GM18511 (cell line): ENCODE measurements at regions not wholly inside any gene's neighbourhood (a gene's known extent, or its start where the extent isn't known, plus 50 kb on each side); places are given as distances from the start of the nearest gene placed in this dataset.

Experiments
- ATAC-seq: cut with Tn5 transposase; IDR thresholded peaks from one replicate; pipeline ENCODE4 v1.9.1; 2021; ENCODE audit warnings: mild to moderate bottlenecking, moderate library complexity; ENCODE audit not compliant: unreplicated experiment

GRCh38 chr20:23186808-23187207, 100.7 kb upstream of the CD93 start:
- ATAC-seq = no peak

DNA sequence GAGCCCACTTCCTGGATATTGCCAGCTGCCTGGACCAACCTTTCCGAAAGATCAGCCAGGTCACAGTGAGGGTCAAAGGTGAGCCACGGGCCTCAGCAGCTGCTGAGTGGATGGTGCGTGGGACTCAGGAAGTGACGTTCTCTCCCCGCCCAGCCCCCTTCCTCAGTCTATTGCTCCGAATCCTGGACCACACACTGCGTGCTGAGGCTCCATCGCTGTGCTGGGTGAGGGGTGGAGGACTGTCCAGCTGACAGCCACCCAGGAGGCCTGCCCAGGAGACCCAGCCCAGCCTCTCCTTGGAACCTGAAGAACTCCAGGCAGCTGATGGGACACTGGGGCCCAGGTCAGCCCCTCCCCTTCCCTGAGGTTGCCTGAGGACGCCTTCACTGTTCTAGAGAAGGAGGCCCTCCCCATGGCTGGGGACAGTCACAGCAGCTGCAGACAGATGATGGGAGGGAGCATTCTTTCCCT, 94.4 kb upstream of the CD93 start:
- no peak for ATAC-seq

- no peak for ATAC-seq
Observed at GRCh38 chr20:23179766-23180403, 93.8 kb upstream of the CD93 start.

DNA sequence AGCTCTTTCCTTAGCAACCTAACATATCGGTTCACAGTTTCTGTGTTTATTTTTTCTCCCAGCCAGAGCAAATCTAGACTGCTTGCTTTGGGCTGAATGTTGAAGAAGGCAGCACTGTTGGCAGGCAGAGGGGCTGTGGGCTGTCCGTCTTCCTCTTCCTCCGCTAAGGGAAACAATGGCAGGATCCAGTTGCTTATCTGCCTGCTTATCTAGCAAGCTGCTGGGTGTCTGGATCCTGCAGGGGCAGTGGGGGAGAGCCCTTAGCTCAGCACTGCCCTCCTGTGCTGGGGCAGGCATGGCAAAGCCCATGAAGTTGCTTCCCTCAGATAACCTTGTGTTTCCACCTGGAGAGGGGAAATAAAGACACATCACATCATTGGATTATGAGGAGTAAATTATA, 92.7 kb upstream of the CD93 start:
- ATAC-seq = no peak

DNA sequence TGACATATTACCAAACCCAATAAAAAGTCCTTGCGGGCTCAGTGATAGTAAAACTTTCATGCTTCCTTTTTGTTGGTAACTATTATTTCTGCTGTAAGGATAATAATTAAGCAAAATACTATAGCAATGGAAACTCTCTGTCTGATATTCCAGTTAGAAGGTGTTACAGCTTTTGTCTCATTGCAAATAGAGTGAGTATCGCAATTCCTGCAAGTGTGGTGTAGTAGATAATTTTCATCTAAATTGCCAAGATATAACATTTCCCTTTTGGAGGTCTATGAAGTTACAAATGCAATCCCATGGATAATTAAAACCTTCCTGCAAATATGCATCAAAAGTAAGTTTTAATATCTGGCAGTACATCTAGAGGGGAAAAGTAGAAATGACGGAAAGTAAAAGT, 88.7 kb upstream of the CD93 start:
- no peak for ATAC-seq

DNA sequence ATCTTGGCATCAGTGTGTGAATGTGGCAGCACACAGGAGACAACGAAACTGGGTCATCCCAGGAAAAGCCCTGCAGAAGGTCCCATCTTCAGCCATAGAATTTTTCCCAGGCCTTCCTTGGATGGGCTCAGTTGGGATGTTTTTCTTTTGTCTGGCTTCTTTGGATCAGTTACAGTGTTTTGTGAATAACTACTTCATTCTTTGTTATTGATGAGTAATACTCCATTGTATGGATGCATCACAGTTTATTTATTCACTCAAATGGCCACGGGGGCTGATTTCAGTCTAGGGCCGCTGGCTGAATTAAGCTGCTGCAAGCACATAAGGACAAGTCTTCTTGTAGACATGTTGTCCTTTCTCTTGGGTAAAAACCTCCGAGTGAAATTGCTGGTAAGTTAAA, 81.3 kb upstream of the CD93 start:
- ATAC-seq = no peak

GRCh38 chr20:23166563-23166962, 80.4 kb upstream of the CD93 start:
- no peak for ATAC-seq

- no peak for ATAC-seq
Observed at GRCh38 chr20:23165964-23166363, 79.8 kb upstream of the CD93 start.

DNA sequence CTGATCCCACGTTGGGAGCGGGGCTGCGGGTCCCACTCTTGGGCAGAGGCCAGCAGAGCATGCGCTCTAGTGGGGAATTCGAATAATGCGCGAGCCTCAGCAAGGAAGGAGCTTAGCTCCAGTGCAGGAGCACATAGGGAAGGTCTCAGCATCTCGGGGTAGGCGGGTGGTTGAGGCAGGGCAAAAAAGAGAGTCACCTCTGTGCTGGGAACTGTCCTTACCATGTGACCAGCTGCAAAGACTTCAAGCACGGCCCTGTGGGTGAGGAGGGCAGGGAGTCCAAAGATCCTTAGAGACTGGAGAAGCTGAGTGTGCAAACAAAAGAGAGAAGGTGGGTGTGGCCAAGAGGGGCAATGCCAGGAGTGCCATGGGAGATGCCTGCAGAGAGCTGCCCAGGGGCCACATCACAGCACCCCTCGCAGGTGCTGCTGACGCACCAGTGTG, 79.2 kb upstream of the CD93 start:
- ATAC-seq = no peak

DNA sequence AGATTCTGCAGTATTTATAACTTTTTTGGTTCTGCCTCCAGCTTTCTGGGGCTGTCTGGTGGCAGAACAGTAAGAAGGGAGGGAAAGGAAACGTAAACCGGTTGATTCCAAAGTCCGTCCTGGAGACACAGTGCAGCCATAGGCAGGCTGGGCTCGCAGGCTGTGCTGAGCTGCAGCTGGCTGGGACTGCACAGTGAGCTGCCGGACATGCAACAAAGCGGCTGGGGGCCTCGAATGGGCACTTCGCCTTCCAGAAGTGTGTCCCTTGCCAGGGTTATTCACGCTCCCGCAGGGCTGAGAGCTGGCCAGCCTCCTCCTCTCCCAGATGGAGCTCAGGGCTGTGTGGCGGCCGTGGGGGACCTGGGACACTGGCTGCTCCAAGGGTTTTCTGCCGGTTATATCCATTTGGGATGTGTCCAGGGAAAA, 78.1 kb upstream of the CD93 start:
- no peak for ATAC-seq

DNA sequence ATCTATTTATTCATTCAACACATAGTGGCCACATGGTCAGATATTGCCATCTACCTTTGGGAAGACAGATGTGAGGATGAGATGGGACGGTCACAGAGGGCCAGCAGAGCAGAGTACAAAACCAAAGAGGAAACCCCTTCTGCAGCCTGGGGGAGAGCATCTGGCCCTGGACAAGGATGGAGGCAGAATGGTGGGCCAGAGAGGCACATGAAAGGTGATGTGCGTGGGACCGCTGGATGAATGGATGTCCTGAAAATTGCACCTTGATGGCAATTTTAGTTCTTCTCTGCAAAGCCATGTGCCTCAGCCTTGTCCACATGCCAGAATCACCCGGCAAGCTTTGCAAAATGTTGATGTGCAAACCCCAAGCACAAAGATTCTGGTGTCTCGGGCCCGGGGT, 77.4 kb upstream of the CD93 start:
- ATAC-seq = no peak

DNA sequence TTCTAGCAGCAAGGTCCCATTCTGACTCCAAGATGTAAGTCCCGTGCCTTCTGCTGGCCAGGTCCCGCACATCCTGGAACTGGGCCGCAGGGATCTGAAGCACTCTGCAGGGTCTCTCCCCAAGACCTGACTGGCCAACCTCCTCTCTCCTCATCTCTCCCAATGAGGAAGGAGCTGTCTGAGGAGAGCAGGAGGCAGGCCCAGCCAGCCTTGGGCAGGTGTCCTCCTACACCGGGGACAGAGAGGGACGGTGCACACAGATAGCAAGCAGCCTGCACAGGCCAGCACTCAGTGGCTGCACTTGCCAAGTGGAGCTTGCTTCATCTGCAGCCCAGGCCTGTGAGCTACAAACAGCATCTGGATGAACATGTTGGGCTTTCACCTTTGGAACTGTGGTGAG, 76.8 kb upstream of the CD93 start:
- ATAC-seq = no peak

GRCh38 chr20:23161968-23162696, 76.0 kb upstream of the CD93 start:
- ATAC-seq = no peak

- peak; percentile 62 for ATAC-seq
Observed at GRCh38 chr20:23161244-23161891, 75.2 kb upstream of the CD93 start.

- ATAC-seq = peak; percentile 4
Observed at GRCh38 chr20:23160536-23161243, 74.6 kb upstream of the CD93 start.

DNA sequence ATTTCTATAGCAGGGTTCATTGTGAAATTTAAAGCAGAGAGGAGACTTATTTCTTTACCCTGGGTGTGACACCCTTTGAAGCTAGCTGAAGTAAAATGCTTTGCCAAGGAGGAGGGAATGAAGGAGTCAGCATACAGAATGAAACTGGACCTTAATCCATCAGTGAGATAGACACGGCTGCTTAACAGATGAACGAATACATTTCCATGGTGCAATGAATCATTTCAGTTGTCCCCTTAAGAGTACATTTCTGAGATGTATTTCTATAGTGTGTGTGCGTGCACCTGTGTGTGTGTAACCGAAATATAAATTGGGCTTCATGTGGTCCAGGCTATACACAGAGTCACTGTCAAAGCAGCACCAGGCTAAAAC, 73.8 kb upstream of the CD93 start:
- ATAC-seq = peak; percentile 30

DNA sequence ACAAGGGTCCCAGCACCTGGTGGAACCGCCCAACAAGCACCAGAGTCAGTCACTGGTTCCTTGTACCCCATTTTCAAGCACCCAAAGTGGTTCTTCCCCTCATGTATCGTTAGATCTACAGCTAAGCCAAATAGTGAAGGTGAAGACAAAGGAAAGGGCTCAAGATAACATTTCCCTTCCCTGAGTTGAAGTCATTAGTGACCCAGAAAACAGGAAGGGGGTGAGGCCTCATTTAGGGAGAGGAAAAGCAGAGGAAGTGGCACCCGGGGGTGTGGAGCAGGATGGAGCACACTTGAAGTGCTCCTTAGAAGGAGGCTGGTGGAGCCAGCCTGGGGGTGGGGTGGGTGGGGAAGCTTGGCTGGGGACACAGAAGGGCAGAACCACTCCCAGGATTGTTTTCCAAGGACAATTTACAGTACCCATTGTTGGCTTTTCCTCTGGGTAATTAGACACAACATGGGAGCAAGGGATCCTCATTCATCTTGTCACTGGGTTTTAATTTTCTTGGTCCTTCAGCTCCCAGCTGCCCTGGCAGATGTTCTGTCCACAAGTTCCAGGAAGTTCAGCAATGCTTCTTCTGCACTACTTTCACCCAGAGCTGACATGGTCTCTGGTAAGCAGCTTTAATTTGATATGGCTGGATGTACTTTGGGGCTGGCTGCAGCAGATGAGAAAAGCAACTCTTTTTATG, 73.3 kb upstream of the CD93 start:
- ATAC-seq = no peak

DNA sequence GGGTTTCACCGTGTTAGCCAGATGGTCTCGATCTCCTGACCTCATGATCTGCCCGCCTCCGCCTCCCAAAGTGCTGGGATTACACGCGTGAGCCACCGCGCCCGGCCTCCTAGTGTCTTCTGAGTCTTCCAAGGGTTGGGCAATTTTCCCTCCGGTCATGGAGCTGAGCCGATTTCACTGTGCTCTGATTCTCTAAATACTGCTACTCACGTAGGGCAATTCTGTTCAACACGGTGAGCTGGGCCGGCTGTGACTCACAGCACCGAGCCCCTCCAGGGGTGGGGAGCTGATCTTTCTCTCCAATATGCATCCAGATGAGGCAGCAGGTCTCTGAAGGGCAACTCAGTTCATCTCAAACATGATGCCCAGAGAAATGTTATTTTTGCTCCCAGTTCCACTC, 71.6 kb upstream of the CD93 start:
- ATAC-seq = no peak

DNA sequence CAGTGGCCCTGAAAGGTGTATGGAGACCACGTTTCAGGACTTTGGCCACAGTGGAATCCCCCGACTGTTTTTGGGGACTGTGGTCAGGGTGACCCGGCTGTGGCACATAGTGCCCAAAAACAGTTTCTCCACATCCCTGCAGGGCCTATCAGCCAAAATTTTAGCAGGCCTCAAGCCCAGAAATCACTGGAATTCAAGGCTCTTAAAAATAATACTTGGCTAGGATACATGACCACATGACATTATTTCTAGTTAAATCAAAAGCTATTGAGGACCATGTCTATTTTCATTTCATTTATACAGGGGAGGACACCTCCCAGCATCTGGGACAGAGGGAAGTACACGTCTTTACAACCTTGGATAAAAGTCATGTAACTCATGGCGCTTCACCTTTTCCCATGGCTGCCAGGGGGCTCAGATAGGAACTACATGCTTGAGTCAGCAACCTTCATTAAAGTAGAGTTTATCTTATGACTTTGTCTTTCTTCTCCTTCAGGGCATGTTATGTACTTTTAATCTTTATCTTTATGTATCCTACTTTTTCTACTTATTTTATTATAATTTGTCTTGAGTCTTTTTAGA, 70.8 kb upstream of the CD93 start:
- no peak for ATAC-seq

DNA sequence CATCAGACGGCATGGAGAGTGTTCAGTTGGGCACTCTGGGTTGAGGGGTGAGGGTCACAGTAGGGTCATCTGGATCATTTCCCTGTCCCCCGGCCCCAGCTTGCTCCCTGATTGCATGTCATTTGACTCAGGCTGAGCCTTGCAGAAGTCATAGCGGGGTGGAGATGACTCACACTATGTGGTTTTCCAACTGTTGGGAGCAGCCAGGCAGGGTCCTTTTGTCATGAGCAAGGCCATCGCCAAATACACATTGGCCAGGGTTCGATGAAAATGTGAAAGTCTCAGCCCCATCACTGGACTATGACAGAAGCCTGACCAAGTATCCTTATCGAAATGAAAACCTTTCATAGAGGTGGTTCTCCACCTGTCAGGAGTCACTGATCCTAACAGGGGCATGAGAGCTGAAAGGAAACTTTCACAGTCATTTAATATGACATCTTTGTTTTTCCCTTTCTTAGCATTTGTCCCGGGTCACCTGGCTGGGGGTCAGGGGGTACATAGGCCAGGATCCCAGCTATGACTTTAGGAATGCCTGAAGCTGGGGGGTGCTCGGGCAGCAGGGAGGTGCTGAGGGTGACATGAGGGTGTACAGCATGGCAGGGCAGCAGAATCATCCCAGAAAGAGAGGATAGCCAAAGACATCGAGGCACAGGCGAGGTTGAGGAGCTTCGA, 70.2 kb upstream of the CD93 start:
- no peak for ATAC-seq
